Mucosa of gallbladder (tissue), 1 donor: ENCODE measurements at regions not wholly inside any gene's neighbourhood (a gene's known extent, or its start where the extent isn't known, plus 50 kb on each side); places are given as distances from the start of the nearest gene placed in this dataset.

Experiments used
- DNase-seq: peaks from one replicate; pipeline ENCODE4 v3.0.0-alpha.2; 2020; ENCODE audit warnings: low spot score
- donor health status: DM: no; HTN: no; CAD: no.

- no peak for DNase-seq
Measured at GRCh38 chr10:124265776-124266467, 152.8 kb downstream of the OAT start.

GRCh38 chr10:124265391-124265745 is 153.4 kb downstream of the OAT start:
- DNase-seq = no peak

- no peak for DNase-seq
Measured at GRCh38 chr10:124264711-124265390, 153.9 kb downstream of the OAT start.

GRCh38 chr10:124264271-124264670 is 154.5 kb downstream of the OAT start:
- DNase-seq = no peak

- DNase-seq = no peak
Measured at GRCh38 chr10:124263726-124264125, 155.0 kb downstream of the OAT start.

- DNase-seq = no peak
Measured at GRCh38 chr10:124262971-124263370, 155.8 kb downstream of the OAT start.

GRCh38 chr10:124262234-124262865 is 156.4 kb downstream of the OAT start:
- DNase-seq = no peak

- DNase-seq = no peak
Measured at GRCh38 chr10:124259139-124259825, 159.4 kb downstream of the OAT start.

- no peak for DNase-seq
Measured at GRCh38 chr10:124257781-124258180, 160.9 kb downstream of the OAT start.

GRCh38 chr10:124256151-124256550 is 162.6 kb downstream of the OAT start:
- no peak for DNase-seq

GRCh38 chr10:124255556-124255955 is 162.2 kb upstream of the CHST15 start:
- DNase-seq = peak; percentile 65

GRCh38 chr10:124254490-124254889 is 161.1 kb upstream of the CHST15 start:
- peak; percentile 42 for DNase-seq

GRCh38 chr10:124253006-124253405 is 159.6 kb upstream of the CHST15 start:
- no peak for DNase-seq

- DNase-seq = no peak
Measured at GRCh38 chr10:124252097-124252715, 158.8 kb upstream of the CHST15 start.

- no peak for DNase-seq
Measured at GRCh38 chr10:124251317-124252065, 158.1 kb upstream of the CHST15 start.

- no peak for DNase-seq
Measured at GRCh38 chr10:124250506-124250905, 157.1 kb upstream of the CHST15 start.

- DNase-seq = no peak
Measured at GRCh38 chr10:124249812-124250432, 156.5 kb upstream of the CHST15 start.

- DNase-seq = no peak
Measured at GRCh38 chr10:124249196-124249595, 155.8 kb upstream of the CHST15 start.

- no peak for DNase-seq
Measured at GRCh38 chr10:124248056-124249045, 155.0 kb upstream of the CHST15 start.
